GM12878 (cell line): ENCODE measurements at regions not wholly inside any gene's neighbourhood (a gene's known extent, or its start where the extent isn't known, plus 50 kb on each side); places are given as distances from the start of the nearest gene placed in this dataset.

Experiments
- EGR1 ChIP-seq, 2 experiments: IDR thresholded peaks; 1 replicate in 1 of 2; 2 replicates in 1 of 2; pipeline ENCODE4 v1.6.1; 2011 to 2012; ENCODE audit warnings: low read depth in 2 of 2, low read length in 2 of 2, borderline replicate concordance in 1 of 2, mild to moderate bottlenecking in 1 of 2, moderate library complexity in 1 of 2
- ETV6 ChIP-seq, 2 experiments: fragments of 450-650 bp in 1 of 2; IDR thresholded peaks in 1 of 2; conservative IDR thresholded peaks in 1 of 2; 2 replicates each; pipeline ENCODE4 v1.6.1; 2014; ENCODE audit warnings: antibody characterized with exemption in 1 of 2, borderline replicate concordance in 1 of 2, low read depth in 1 of 2, mild to moderate bottlenecking in 1 of 2, moderate library complexity in 1 of 2
- NFYB ChIP-seq: IDR thresholded peaks from 2 replicates; pipeline ENCODE4 v1.6.1; 2011; ENCODE audit warnings: low read depth, mild to moderate bottlenecking, low read length, improper control_type of control experiment, moderate library complexity; ENCODE audit not compliant: insufficient read depth
- POLR2A ChIP-seq: IDR thresholded peaks from 2 replicates; pipeline ENCODE4 v1.6.1; 2011; ENCODE audit warnings: low read depth, mild to moderate bottlenecking, low read length
- SP1 ChIP-seq: IDR thresholded peaks from one replicate; pipeline ENCODE4 v1.6.1; 2011; ENCODE audit warnings: low read depth, low read length
- TF ChIP-seq, protein P1 (sequence below): IDR thresholded peaks from 2 replicates; pipeline ENCODE4 v1.6.1; 2011; ENCODE audit warnings: borderline replicate concordance, low read depth, mild to moderate bottlenecking, moderate library complexity, low read length; ENCODE audit not compliant: insufficient read depth, poor library complexity, severe bottlenecking
- TF ChIP-seq, protein P2 (sequence below), 3 experiments: IDR thresholded peaks in 2 of 3; conservative IDR thresholded peaks in 1 of 3; 2 replicates each; pipeline ENCODE4 v1.5.1; 2011; ENCODE audit warnings: low read depth in 3 of 3, low read length in 3 of 3, mild to moderate bottlenecking in 3 of 3, control low read depth in 2 of 3, moderate library complexity in 2 of 3, inconsistent platforms in 1 of 3, mixed read lengths in 1 of 3; ENCODE audit not compliant: control insufficient read depth in 2 of 3, insufficient read depth in 1 of 3; ENCODE audit errors: extremely low read depth in 1 of 3
- TF ChIP-seq, protein P3 (sequence below): IDR thresholded peaks from 2 replicates; pipeline ENCODE4 v1.6.1; 2011; ENCODE audit warnings: low read depth, low read length, improper control_type of control experiment, borderline replicate concordance
- TF ChIP-seq, protein P4 (sequence below): fragments of 450-650 bp; IDR thresholded peaks from 2 replicates; pipeline ENCODE4 v1.6.1; 2014; ENCODE audit warnings: mild to moderate bottlenecking

DNA sequence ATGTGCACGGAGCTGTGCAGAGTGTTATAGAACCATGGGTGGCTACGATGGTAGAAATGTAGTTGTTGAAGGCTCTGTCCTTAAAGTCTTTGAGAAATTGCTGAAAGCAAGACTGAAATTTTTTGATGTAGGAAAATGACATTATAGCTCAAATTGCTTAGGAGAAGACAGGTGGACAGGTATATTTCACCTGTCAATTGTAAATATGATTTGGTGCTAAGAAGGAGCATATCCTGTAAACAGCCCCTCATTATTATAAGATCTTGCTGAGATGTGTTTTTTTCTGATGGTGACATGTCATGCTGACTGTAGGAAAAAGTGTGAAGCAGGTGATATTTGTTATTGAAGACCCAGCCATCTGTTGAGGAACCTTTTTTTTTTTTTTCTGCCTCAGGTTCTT is 377.9 kb downstream of the PSAT1 start:
- TF ChIP-seq, protein P1, sequence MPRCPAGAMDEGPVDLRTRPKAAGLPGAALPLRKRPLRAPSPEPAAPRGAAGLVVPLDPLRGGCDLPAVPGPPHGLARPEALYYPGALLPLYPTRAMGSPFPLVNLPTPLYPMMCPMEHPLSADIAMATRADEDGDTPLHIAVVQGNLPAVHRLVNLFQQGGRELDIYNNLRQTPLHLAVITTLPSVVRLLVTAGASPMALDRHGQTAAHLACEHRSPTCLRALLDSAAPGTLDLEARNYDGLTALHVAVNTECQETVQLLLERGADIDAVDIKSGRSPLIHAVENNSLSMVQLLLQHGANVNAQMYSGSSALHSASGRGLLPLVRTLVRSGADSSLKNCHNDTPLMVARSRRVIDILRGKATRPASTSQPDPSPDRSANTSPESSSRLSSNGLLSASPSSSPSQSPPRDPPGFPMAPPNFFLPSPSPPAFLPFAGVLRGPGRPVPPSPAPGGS = no peak
- TF ChIP-seq POLR2A = no peak
- TF ChIP-seq, protein P2, sequence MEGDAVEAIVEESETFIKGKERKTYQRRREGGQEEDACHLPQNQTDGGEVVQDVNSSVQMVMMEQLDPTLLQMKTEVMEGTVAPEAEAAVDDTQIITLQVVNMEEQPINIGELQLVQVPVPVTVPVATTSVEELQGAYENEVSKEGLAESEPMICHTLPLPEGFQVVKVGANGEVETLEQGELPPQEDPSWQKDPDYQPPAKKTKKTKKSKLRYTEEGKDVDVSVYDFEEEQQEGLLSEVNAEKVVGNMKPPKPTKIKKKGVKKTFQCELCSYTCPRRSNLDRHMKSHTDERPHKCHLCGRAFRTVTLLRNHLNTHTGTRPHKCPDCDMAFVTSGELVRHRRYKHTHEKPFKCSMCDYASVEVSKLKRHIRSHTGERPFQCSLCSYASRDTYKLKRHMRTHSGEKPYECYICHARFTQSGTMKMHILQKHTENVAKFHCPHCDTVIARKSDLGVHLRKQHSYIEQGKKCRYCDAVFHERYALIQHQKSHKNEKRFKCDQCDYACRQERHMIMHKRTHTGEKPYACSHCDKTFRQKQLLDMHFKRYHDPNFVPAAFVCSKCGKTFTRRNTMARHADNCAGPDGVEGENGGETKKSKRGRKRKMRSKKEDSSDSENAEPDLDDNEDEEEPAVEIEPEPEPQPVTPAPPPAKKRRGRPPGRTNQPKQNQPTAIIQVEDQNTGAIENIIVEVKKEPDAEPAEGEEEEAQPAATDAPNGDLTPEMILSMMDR (IDR thresholded peaks at IDR 0.05 in 2 of 3, conservative IDR thresholded peaks at IDR 0.05 in 1 of 3; ENCODE audit: control insufficient read depth in 2 of 3, extremely low read depth in 1 of 3, insufficient read depth in 1 of 3, low read depth in 3 of 3, low read length in 3 of 3) = no peak
- TF ChIP-seq, protein P3, sequence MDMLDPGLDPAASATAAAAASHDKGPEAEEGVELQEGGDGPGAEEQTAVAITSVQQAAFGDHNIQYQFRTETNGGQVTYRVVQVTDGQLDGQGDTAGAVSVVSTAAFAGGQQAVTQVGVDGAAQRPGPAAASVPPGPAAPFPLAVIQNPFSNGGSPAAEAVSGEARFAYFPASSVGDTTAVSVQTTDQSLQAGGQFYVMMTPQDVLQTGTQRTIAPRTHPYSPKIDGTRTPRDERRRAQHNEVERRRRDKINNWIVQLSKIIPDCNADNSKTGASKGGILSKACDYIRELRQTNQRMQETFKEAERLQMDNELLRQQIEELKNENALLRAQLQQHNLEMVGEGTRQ = no peak
- TF ChIP-seq SP1 = no peak
- TF ChIP-seq, protein P4, sequence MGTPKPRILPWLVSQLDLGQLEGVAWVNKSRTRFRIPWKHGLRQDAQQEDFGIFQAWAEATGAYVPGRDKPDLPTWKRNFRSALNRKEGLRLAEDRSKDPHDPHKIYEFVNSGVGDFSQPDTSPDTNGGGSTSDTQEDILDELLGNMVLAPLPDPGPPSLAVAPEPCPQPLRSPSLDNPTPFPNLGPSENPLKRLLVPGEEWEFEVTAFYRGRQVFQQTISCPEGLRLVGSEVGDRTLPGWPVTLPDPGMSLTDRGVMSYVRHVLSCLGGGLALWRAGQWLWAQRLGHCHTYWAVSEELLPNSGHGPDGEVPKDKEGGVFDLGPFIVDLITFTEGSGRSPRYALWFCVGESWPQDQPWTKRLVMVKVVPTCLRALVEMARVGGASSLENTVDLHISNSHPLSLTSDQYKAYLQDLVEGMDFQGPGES = no peak
- TF ChIP-seq NFYB = no peak
- TF ChIP-seq EGR1 (IDR thresholded peaks at IDR 0.05; ENCODE audit: borderline replicate concordance in 1 of 2, low read depth in 2 of 2, low read length in 2 of 2) = no peak
- TF ChIP-seq ETV6 (conservative IDR thresholded peaks at IDR 0.05 in 1 of 2, IDR thresholded peaks at IDR 0.05 in 1 of 2; ENCODE audit: borderline replicate concordance in 1 of 2, low read depth in 1 of 2) = no peak
